Spleen (tissue), 11 donors: ENCODE measurements at regions not wholly inside any gene's neighbourhood (a gene's known extent, or its start where the extent isn't known, plus 50 kb on each side); places are given as distances from the start of the nearest gene placed in this dataset.
A peak's percentile ranks its signal among the peaks of the same experiment; 100 is the strongest.
"Not testable (repeated sequence)": the region's sequence is repeated elsewhere in the genome, so short reads cannot be mapped to it uniquely, and the experiment has no call there.

Source experiments
- DNase-seq: peaks from one replicate; pipeline ENCODE4 v3.0.0-alpha.2; 2020
- H3K27ac ChIP-seq, 8 donors: fragments of 200-600 bp; sonication (generic) in 7 of 8; 1 replicate in 4 of 8; 2 replicates in 4 of 8; pipeline versions ENCODE4 v1.5.0 to v1.8.0; 2016 to 2021; ENCODE audit warnings: inconsistent platforms in 4 of 8, mild to moderate bottlenecking in 4 of 8, moderate library complexity in 1 of 8
- H3K27me3 ChIP-seq, 7 donors: fragments of 200-600 bp; sonication (generic) in 6 of 7; replicated peaks in 1 of 7; 1 replicate in 4 of 7; 2 replicates in 3 of 7; pipeline versions ENCODE4 v1.5.0 to v1.8.0; 2016 to 2021; ENCODE audit warnings: inconsistent platforms in 3 of 7, mild to moderate bottlenecking in 1 of 7
- H3K36me3 ChIP-seq, 6 donors: fragments of 200-600 bp; sonication (generic) in 5 of 6; 1 replicate in 4 of 6; 2 replicates in 2 of 6; pipeline versions ENCODE4 v1.5.0 to v1.8.0; 2016 to 2021; ENCODE audit warnings: inconsistent platforms in 2 of 6
- H3K4me1 ChIP-seq, 6 donors: fragments of 200-600 bp; sonication (generic) in 5 of 6; 1 replicate in 3 of 6; 2 replicates in 3 of 6; pipeline versions ENCODE4 v1.5.0 to v1.8.0; 2016 to 2021; ENCODE audit warnings: inconsistent platforms in 3 of 6
- H3K4me3 ChIP-seq, 8 donors: fragments of 200-600 bp; sonication (generic) in 7 of 8; 1 replicate in 4 of 8; 2 replicates in 4 of 8; pipeline versions ENCODE4 v1.5.0 to v1.8.0; 2016 to 2021; ENCODE audit warnings: inconsistent platforms in 4 of 8, mild to moderate bottlenecking in 4 of 8, moderate library complexity in 2 of 8
- H3K9me3 ChIP-seq, 8 donors: fragments of 200-600 bp; sonication (generic) in 7 of 8; 1 replicate in 4 of 8; 2 replicates in 4 of 8; pipeline versions ENCODE4 v1.5.0 to v1.8.0; 2016 to 2021; ENCODE audit warnings: inconsistent platforms in 4 of 8
- POLR2A ChIP-seq, 3 donors: fragments of 450-650 bp; IDR thresholded peaks; one replicate each; pipeline ENCODE4 v1.5.1; 2017; ENCODE audit warnings: antibody characterized with exemption in 3 of 3, mild to moderate bottlenecking in 1 of 3
- POLR2AphosphoS5 ChIP-seq, 3 donors: sonication (generic); formaldehyde crosslinking; IDR thresholded peaks; one replicate each; pipeline ENCODE4 v1.5.1; 2017; ENCODE audit warnings: antibody characterized with exemption in 3 of 3
- WGBS, 5 donors: extraction: QIAGEN DNeasy Blood & Tissue Kit in 3 of 5; methylation state at CpG; one replicate each; pipeline versions ENCODE4 v1.1.5 to v1.1.7; 2013 to 2018; 5-methylcytosine and 5-hydroxymethylcytosine counted together
- intact Hi-C: fragments of 100-400 bp; cut with DNase I; formaldehyde crosslinking; loops from one replicate; pipeline ENCODE4 v1.15.0; 2023; ENCODE audit warnings: low total_unique reads
- TF ChIP-seq, protein P1 (sequence below), 11 experiments: fragments of 200-600 bp in 7 of 11; fragments of 450-650 bp in 4 of 11; sonication (generic) in 4 of 11; IDR thresholded peaks in 8 of 11; conservative IDR thresholded peaks in 3 of 11; 1 replicate in 7 of 11; 2 replicates in 4 of 11; pipeline versions ENCODE4 v1.4.0 to v1.8.0; 2016 to 2021; ENCODE audit warnings: antibody characterized with exemption in 11 of 11, inconsistent platforms in 4 of 11, mild to moderate bottlenecking in 1 of 11
- donor health status: healthy with polysubstance abuse.
- donor health status: DM: no; HTN: no; CAD: no; lungs with moderate emphysema.
- donor health status: DM: no; HTN: no; CAD: no.
- donor health status: Bipolar disorder and iron deficiency.
- donor health status: healthy.
- donor health status: DM: no; HTN: no; CAD: no.
- donor health status: DM: yes; HTN: yes; CAD: no.

DNA sequence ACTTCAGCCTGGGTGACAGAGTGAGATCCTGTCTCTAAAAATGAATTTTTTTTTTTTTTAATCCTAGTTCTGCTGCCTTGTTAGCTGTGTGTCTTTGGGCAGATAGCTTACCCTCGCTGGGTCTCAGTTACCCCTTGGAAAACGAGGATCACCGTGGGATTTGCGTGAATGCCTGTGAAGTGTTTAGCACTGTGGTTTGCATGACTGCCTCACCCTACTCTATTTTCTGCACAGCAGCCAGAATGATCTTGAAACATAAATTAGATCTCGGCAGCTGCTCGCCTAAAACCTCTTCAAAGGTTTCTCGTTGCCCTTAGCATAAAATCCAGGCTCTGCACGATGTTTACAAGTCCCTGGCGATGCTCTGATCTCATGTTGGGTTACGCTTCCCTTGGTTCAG, 71.2 kb upstream of the GRIN2A start:
- intact Hi-C loops, result no loop called here
- 53 to 72% (median 65%) methylated on average over 10 of the region's 10 CpGs for WGBS, 5 donors
- Histone ChIP-seq H3K9me3 (no peaks in the 10 kb centered on the region), H3K4me1 (peaks cover 0 to 18% (median 4%) of the 10 kb centered on the region in 6 donors), H3K27me3 (peaks cover 0 to 17% (median 0%) of the 10 kb centered on the region in 7 donors), H3K27ac (no peak overlapping the region), H3K36me3 (no peaks in the 10 kb centered on the region), H3K4me3 (no peak overlapping the region)
- DNase-seq, result peak; percentile 3
- TF ChIP-seq POLR2A (IDR thresholded peaks at IDR 0.05) (no peak), POLR2AphosphoS5 (IDR thresholded peaks at IDR 0.05) (no peak)
- TF ChIP-seq, protein P1, sequence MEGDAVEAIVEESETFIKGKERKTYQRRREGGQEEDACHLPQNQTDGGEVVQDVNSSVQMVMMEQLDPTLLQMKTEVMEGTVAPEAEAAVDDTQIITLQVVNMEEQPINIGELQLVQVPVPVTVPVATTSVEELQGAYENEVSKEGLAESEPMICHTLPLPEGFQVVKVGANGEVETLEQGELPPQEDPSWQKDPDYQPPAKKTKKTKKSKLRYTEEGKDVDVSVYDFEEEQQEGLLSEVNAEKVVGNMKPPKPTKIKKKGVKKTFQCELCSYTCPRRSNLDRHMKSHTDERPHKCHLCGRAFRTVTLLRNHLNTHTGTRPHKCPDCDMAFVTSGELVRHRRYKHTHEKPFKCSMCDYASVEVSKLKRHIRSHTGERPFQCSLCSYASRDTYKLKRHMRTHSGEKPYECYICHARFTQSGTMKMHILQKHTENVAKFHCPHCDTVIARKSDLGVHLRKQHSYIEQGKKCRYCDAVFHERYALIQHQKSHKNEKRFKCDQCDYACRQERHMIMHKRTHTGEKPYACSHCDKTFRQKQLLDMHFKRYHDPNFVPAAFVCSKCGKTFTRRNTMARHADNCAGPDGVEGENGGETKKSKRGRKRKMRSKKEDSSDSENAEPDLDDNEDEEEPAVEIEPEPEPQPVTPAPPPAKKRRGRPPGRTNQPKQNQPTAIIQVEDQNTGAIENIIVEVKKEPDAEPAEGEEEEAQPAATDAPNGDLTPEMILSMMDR (IDR thresholded peaks at IDR 0.05 in 8 of 11, conservative IDR thresholded peaks at IDR 0.05 in 3 of 11), result no peak

DNA sequence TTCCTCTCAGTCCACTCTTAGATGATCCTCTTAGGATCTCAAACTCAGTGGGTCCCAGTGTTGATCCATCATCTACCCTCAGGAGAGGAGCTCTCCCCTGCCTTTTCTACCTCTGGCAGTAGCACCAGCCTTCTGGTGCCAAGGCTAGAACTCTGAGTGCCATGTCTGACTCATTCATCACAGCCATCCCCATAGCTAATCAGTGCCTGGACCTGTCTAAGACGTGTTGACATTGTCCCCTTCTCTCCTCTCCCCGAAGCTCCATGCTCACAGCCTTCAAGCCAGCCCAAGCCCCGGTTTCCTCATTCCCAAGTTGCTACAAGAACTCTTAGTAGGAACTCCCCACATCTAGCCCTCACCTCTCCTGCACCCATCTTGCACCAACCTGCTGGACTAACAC, 73.5 kb upstream of the GRIN2A start:
- WGBS, 5 donors, result 76 to 93% (median 78%) methylated on average over 3 of the region's 3 CpGs
- Histone ChIP-seq H3K36me3 (no peaks in the 10 kb centered on the region), H3K4me1 (peaks cover 0 to 31% (median 8%) of the 10 kb centered on the region in 6 donors), H3K9me3 (no peaks in the 10 kb centered on the region), H3K27ac (no peak overlapping the region), H3K4me3 (no peak overlapping the region), H3K27me3 (peaks cover 0 to 12% (median 0%) of the 10 kb centered on the region in 7 donors)
- DNase-seq, result no peak
- intact Hi-C loops, result loop anchor here (5.0 kb wide), 2 partner anchors 252 to 477 kb away; no protein-coding TSS in a partner anchor
- no peak for TF ChIP-seq POLR2A (IDR thresholded peaks at IDR 0.05)
- no peak for TF ChIP-seq POLR2AphosphoS5 (IDR thresholded peaks at IDR 0.05)
- TF ChIP-seq, protein P1 (IDR thresholded peaks at IDR 0.05 in 8 of 11, conservative IDR thresholded peaks at IDR 0.05 in 3 of 11), result no peak

DNA sequence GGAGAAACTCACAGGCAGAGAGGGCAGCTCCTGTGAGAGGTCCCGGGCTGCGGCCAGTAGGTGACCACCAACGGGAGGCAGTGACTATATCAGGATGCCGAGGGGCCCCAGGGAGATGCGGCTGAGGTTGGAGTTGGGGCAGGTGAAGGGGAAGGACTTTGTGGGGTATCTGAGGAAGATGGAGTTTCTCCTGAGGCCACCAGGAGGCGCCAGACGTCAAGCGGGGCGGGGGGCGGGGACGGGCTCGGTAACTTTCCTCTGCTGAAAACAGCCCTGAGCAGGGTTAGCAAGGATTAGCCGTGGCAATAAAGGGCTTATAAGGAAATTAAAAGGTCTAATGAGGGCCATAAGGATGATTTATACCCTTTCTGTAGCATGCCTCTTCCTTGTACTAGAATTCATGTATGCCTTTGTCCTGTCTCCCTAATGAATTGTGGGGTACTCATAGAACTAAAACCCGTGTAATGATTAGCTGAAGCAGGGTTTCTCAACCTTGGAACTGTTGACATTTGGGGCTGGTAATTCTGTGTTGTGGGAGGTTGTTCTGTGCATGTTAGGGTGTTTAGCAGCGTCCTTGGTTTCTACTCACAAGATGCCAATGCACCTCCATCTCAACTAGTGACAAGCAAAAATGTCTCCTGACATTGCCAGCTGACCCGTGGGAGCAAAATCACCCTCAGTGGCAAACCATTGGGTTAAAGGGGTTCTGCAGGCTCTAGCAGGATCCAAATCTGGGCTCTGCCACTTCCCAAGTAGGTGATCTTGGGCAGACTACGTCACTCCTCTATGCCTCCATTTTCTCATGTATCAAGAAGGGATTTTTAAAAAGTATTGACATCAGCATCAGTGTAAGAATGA, 74.8 kb upstream of the GRIN2A start:
- no peaks in the 10 kb centered on the region for H3K9me3 ChIP-seq
- peaks cover 0 to 31% (median 8%) of the 10 kb centered on the region in 6 donors for H3K4me1 ChIP-seq
- TF ChIP-seq, protein P1 (IDR thresholded peaks at IDR 0.05 in 8 of 11, conservative IDR thresholded peaks at IDR 0.05 in 3 of 11), result peak; percentile 36 to 84 (median 81)
- no peak for TF ChIP-seq POLR2A (IDR thresholded peaks at IDR 0.05)
- TF ChIP-seq POLR2AphosphoS5 (IDR thresholded peaks at IDR 0.05), result no peak
- H3K36me3 ChIP-seq, result no peaks in the 10 kb centered on the region
- peak overlapping the region in 1 of 8 donors; percentile 6 for H3K27ac ChIP-seq
- intact Hi-C loops, result loop anchor here (5.0 kb wide), 2 partner anchors 250 to 475 kb away; no protein-coding TSS in a partner anchor
- 18 to 20% (median 18%) methylated on average over 16 to 17 of the region's 17 CpGs for WGBS, 5 donors
- H3K4me3 ChIP-seq, result peak overlapping the region in 1 of 8 donors; percentile 27
- peak; percentile 81 for DNase-seq
- peaks cover 0 to 11% (median 0%) of the 10 kb centered on the region in 7 donors for H3K27me3 ChIP-seq

DNA sequence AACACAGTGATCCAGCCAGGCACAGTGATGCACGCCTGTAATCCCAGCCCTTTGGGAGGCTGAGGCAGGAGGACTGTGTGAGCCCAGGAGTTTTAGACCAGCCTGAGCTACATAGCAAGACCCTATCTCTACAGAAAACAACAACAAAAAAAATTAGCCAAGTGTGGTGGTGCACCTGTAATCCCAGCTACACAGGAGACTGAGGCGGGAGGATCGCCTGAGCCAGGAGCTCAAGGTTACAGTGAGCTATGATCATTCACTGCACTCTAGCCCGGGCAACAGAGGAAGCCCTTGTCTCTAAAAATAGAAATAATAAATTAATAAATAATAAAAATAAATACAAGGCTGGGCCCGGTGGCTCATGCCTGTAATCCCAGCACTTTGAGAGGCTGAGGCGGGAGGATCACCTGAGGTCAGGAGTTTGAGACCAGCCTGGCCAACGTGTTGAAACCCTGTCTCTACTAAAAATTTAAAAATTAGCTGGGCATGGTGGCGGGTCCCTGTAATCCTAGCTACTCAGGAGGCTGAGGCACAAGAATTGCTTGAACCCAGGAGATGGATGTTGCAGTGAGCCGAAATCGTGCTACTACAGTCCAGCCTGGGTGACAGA, 75.5 kb upstream of the GRIN2A start:
- H3K4me3 ChIP-seq, H3K36me3 ChIP-seq, H3K9me3 ChIP-seq, H3K27me3 ChIP-seq, DNase-seq: not testable (repeated sequence)
- intact Hi-C loops, result loop anchor here (5.0 kb wide), 2 partner anchors 250 to 475 kb away; no protein-coding TSS in a partner anchor
- peaks cover 0 to 31% (median 8%) of the 10 kb centered on the region in 6 donors for H3K4me1 ChIP-seq
- peak overlapping the region in 1 of 8 donors; percentile 6 for H3K27ac ChIP-seq
- 79 to 84% (median 82%) methylated on average over 10 of the region's 10 CpGs for WGBS, 5 donors

DNA sequence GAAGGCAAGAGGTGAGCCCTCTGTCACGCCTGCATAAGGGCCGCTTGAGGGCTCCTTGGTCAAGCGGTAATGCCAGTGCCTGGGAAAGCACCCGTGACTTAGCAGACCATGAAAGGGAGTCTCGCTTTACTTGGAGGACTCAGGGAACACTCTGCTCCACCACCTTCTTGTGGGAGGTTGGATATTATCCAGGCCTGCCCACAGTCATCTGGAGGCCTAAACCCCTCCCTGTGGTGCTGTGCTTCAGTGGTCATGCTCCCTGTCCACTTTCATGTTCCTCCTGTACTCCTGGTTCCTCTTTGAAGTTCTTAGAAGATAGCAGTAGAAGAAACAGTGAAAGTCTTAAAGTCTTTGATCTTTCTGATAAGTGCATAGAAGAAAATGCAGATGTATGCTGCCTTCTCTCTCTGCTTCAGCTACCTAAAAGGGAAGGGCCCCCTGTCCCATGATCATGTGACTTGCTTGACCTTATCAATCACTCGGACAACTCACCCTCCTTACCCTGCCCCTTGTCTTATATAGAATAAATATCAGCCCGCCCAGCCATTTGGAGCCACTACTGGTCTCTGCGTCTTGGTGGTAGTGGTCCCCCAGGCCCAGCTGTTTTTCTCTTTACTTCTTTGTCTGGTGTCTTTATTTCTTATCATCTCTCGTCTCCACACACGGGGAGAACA, 76.8 kb upstream of the GRIN2A start:
- H3K9me3 ChIP-seq, H3K36me3 ChIP-seq, H3K27me3 ChIP-seq, H3K27ac ChIP-seq, H3K4me3 ChIP-seq, DNase-seq: not testable (repeated sequence)
- intact Hi-C loops, result loop anchor here (5.0 kb wide), 2 partner anchors 248 to 473 kb away; no protein-coding TSS in a partner anchor
- WGBS, 5 donors, result 72 to 81% (median 73%) methylated on average over 10 of the region's 10 CpGs
- H3K4me1 ChIP-seq, result peaks cover 0 to 31% (median 8%) of the 10 kb centered on the region in 6 donors
